Ishikawa (cell line): ENCODE measurements at regions not wholly inside any gene's neighbourhood (a gene's known extent, or its start where the extent isn't known, plus 50 kb on each side); places are given as distances from the start of the nearest gene placed in this dataset.

Source experiments
- CEBPB ChIP-seq: IDR thresholded peaks from 2 replicates; pipeline ENCODE4 v1.6.1; 2012
- CREB1 ChIP-seq: IDR thresholded peaks from 2 replicates; pipeline ENCODE4 v1.6.1; 2012; ENCODE audit warnings: low read depth
- EGR1 ChIP-seq: IDR thresholded peaks from 2 replicates; pipeline ENCODE4 v1.6.1; 2012
- EP300 ChIP-seq: IDR thresholded peaks from 2 replicates; pipeline ENCODE4 v1.6.1; 2012; ENCODE audit warnings: borderline replicate concordance
- FOXM1 ChIP-seq: IDR thresholded peaks from 2 replicates; pipeline ENCODE4 v1.6.1; 2012; ENCODE audit warnings: low read depth, borderline replicate concordance
- NFIC ChIP-seq: IDR thresholded peaks from 2 replicates; pipeline ENCODE4 v1.6.1; 2012
- RAD21 ChIP-seq: IDR thresholded peaks from 2 replicates; pipeline ENCODE4 v1.6.1; 2012; ENCODE audit warnings: low read depth
- REST ChIP-seq: IDR thresholded peaks from 2 replicates; pipeline ENCODE4 v1.6.1; 2012; ENCODE audit warnings: low read depth, mild to moderate bottlenecking
- TAF1 ChIP-seq: IDR thresholded peaks from 2 replicates; pipeline ENCODE4 v1.6.1; 2012; ENCODE audit warnings: low read depth, mild to moderate bottlenecking
- TCF12 ChIP-seq: IDR thresholded peaks from 2 replicates; pipeline ENCODE4 v1.6.1; 2012; ENCODE audit warnings: low read depth
- TEAD4 ChIP-seq: IDR thresholded peaks from 2 replicates; pipeline ENCODE4 v1.6.1; 2012
- YY1 ChIP-seq: IDR thresholded peaks from 2 replicates; pipeline ENCODE4 v1.6.1; 2012; ENCODE audit warnings: low read depth
- ZBTB7A ChIP-seq: IDR thresholded peaks from 2 replicates; pipeline ENCODE4 v1.6.1; 2012; ENCODE audit warnings: low read depth
- TF ChIP-seq, protein P1 (sequence below): IDR thresholded peaks from 2 replicates; pipeline ENCODE4 v1.6.1; 2012
- TF ChIP-seq, protein P2 (sequence below): IDR thresholded peaks from 2 replicates; pipeline ENCODE4 v1.6.1; 2012

DNA sequence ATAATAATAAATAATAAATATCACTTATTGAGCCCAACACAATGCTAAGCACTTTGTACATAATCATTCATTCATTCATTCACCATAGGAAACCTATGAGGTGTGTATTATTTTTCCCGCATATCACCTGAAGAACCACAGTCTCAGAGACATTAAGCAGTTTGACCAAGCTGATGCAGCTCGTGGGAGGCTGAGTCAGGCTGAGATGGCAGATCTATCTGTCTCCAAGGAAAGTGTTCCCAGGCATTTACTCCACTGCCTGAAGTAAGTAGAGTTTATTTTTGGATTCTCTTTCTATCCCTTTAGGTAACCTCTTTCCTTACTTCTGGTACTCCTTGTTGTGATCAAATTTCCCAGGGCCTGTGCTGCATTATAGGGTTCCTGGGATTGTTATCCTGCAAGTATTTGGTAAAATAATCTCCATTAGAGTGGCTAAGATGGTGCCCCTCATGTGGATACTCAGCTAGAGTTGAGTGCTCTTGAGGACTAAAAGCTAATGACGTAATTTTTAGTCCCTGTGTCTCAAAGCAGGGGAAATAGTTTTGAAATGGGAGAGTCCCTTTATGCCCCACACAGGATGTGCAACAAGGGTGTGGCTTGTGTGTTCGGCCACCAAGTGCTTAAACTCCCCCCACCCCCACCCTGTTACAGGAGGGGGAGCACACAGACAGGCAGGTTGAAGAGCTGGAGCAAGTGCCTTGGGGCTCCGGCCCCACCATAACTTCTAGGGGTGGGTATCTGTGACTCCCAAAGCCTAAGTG is 467.0 kb downstream of the STIM2 start:
- TF ChIP-seq RAD21 (no peak), NFIC (no peak), ZBTB7A (no peak), CREB1 (no peak), TCF12 (no peak), EP300 (no peak), YY1 (no peak), TAF1 (no peak), FOXM1 (no peak), CEBPB (no peak), EGR1 (no peak), REST (no peak), TEAD4 (no peak)
- TF ChIP-seq, protein P1, sequence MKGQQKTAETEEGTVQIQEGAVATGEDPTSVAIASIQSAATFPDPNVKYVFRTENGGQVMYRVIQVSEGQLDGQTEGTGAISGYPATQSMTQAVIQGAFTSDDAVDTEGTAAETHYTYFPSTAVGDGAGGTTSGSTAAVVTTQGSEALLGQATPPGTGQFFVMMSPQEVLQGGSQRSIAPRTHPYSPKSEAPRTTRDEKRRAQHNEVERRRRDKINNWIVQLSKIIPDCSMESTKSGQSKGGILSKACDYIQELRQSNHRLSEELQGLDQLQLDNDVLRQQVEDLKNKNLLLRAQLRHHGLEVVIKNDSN = no peak
- TF ChIP-seq, protein P2, sequence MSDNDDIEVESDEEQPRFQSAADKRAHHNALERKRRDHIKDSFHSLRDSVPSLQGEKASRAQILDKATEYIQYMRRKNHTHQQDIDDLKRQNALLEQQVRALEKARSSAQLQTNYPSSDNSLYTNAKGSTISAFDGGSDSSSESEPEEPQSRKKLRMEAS = no peak

DNA sequence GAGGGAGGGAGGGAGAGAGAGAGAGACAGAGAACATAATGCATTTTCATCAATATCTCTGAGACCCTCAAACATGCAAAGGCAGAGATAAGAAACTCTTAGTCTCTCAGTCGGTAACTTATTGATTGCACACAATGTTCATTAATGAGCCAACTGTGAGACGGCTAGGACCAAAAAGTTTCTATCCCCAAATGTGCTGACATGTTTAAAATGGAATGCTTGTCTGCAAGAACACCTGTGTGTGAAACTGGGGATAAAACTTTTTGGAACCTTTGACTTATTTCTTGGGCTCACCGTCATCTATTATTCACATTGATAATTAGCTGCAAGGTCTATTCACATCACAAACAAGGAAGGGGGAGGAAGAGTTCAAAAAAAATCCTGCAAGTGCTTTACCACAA is 477.9 kb downstream of the STIM2 start:
- TF ChIP-seq REST = no peak
- no peak for TF ChIP-seq FOXM1
- no peak for TF ChIP-seq YY1
- no peak for TF ChIP-seq TEAD4
- TF ChIP-seq, protein P2 = no peak
- no peak for TF ChIP-seq TCF12
- no peak for TF ChIP-seq EP300
- no peak for TF ChIP-seq CREB1
- TF ChIP-seq NFIC = no peak
- no peak for TF ChIP-seq ZBTB7A
- no peak for TF ChIP-seq TAF1
- no peak for TF ChIP-seq RAD21
- TF ChIP-seq CEBPB = no peak
- no peak for TF ChIP-seq EGR1
- TF ChIP-seq, protein P1 = no peak

GRCh38 chr4:27343411-27343810 is 482.8 kb downstream of the STIM2 start:
- TF ChIP-seq RAD21 = no peak
- no peak for TF ChIP-seq YY1
- no peak for TF ChIP-seq TAF1

GRCh38 chr4:27350161-27350560 is 489.5 kb downstream of the STIM2 start:
- TF ChIP-seq, protein P1 = no peak
- TF ChIP-seq CREB1 (no peak), EGR1 (no peak)

DNA sequence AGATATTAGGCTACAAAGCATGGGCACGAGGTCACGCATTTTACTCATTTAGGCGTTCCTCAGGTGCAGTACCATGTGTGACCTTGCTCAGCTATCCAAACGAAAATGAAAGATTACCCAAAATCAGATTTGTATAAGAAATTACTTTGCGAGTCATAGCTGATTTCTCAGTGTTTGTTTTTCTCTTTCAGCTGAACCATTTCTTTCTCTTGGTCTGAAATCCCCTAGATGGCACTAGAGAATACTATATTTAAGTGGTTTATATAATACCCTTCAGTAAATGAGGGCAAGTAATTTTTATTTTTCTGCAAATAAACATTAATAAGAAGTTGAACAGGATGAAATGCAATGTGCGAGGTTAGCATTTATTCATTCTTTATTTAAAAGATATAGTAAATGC is 496.6 kb downstream of the STIM2 start:
- TF ChIP-seq RAD21 (peak; percentile 8; the same call in 1 of the 2 replicates), CEBPB (no peak), TAF1 (no peak), NFIC (no peak), EGR1 (no peak), ZBTB7A (no peak), EP300 (no peak), YY1 (no peak)

DNA sequence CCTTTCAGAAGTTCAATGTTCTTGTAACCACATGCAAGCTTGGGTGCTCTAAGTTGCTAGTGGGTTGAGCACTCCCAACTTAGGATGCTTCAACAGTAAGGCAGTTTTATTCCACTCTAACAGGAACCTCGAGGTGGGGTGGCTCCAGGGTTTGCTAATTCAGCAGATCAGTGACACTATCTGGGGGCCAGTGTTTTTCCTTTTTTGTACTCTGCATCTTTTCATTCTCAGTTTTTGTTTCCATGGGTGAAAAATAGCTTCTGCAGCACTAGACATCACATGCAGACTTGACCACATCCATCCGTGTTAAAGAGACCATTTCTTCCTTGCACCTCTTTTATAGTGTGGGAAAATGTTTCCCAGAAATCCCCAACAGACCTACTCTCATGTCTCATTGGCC is 497.6 kb downstream of the STIM2 start:
- TF ChIP-seq RAD21 (no peak), YY1 (no peak), CEBPB (no peak), FOXM1 (no peak), REST (no peak), NFIC (no peak), TCF12 (no peak), EGR1 (no peak), TEAD4 (no peak), EP300 (no peak)
- TF ChIP-seq, protein P2 = no peak
- TF ChIP-seq, protein P1 = no peak
